ENCODE measurements at regions not wholly inside any gene's neighbourhood (a gene's known extent, or its start where the extent isn't known, plus 50 kb on each side); places are given as distances from the start of the nearest gene placed in this dataset.
A peak's percentile ranks its signal among the peaks of the same experiment; 100 is the strongest.

- DNase-seq: no peak
Observed at GRCh38 chr4:123821861-123822260, 425.3 kb downstream of the SPRY1 start.

- no peak for DNase-seq
Observed at GRCh38 chr4:123822353-123822752, 425.8 kb downstream of the SPRY1 start.

DNA sequence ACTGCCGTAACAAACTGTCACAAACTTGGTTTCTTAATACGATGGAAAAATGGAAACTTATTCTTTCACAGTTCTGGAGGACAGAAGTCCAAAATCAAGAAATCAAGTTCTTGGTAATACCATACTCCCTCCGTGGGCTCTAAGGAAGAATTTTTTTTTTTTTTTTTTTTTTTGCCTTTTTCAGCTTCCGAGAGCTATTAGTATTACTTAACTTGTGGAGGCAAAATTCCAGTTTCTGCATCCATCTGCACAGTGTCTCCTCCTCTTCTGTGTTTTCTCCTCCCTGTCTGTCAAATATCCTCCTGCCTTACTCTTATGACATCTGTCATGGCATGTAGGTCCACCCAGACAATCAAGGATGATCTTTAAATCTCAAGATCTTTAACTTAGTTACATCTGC is 426.6 kb downstream of the SPRY1 start:
- DNase-seq: no peak

DNA sequence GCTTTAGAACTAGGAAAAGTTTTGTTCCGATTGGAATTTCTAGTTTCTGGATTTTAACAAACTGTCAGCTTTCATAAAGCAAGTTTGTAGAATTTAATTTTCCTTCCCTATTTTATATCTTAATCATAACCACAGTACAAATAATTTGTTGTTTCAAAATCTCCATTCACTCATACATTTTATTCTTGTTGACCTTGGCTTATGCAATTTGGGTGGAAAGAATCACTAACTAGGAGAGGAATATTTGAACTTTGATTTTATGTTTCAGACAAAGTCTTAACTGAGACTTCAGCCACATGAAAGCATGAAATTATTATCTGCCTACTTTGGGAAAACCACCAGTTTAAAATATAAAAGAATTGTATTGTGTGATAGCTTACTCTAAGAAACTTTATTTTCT is 427.9 kb downstream of the SPRY1 start:
- no peak for DNase-seq

DNA sequence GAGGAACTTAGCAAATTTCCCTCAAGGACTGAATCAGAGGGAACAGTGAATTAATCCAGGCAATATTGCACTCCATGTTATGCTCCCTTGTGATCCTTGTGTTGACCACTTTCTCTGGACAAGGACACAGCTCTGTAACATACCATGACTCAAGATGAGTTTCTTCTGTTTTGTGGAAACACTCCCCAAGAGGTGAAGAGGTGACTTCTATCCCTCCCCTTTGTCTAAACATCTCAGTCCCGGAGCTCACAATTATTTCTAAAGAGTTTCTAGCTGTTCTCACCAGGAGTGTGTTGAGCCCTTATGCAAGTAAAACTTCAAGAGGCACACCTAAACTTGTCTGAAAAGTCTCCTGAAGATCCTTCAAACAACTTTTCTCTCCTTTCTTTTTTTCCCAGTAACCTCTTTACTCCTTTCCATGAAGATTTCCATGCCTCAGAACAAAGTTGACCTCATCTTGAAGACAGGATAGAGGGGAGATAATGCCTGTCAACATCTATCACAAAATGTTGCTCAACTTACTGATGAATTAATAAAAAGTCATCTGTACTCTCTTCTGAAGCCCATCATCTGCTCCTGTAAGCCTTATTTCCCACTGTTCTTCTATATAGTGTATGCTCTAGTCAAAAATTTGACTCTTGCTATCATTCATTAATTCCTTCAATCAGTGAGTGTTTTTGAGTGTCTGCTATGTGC is 429.1 kb downstream of the SPRY1 start:
- DNase-seq: no peak

DNA sequence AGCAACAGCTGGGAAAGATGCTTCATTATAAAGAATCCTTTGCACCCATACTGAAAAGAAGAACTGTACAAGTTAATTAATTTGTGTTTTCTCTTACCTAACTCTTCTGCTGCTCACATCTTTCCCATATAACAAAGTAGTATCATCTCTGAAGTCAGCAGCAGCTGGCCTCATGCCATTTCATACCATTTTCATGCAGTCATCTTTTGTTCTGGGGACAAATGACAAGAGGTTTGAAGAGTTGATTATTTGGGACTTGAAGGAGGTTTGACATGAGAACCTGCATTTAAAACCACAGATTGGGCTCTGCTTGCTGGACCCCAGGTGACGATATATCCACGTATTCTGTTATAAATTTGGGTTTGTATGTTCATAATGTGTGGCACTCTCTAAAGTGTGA is 430.3 kb downstream of the SPRY1 start:
- DNase-seq: no peak

GRCh38 chr4:123827511-123827910 is 430.9 kb downstream of the SPRY1 start:
- DNase-seq: no peak

- DNase-seq: no peak
Observed at GRCh38 chr4:123830930-123831329, 434.3 kb downstream of the SPRY1 start.

DNA sequence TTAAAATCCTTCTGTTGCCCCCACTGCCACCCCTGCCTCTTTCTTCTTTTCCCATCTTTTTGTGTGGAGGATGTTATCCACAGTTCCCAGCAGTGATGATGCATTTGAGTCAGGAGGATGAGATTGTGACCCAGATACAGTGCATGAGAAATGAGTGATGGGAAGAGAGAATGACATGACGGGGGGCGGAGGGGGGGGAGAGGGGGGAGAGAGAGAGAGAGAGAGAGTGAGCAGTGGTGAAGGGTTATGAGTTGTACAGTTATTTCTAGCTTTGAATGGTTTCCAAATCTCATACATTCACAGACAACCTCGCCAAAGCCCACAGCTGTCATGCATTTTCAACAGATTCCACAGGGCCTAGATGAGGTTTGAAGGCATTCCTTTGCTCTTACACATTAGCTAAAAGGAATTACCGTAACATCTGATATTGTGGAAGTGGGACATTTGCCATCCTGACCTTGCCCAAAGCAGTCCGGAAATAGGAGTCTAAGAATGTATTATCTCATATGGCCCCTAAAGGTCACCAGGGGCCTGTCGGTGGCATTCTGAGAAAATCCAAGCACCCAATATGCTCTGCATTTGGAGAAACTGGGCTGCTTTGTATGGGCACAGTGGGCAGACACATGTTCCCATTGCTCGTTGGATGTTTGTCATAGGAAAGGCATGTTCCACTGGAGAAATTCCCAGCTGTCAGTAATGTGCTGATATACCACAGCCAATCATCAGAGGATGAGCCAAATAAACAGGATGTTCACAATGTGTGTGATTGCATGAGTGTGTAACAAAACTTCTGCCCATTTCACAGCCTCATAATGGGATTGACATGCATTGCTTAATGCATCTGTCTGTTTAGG is 435.8 kb downstream of the SPRY1 start:
- DNase-seq: no peak

- no peak for DNase-seq
Observed at GRCh38 chr4:123833171-123833643, 436.6 kb downstream of the SPRY1 start.

DNA sequence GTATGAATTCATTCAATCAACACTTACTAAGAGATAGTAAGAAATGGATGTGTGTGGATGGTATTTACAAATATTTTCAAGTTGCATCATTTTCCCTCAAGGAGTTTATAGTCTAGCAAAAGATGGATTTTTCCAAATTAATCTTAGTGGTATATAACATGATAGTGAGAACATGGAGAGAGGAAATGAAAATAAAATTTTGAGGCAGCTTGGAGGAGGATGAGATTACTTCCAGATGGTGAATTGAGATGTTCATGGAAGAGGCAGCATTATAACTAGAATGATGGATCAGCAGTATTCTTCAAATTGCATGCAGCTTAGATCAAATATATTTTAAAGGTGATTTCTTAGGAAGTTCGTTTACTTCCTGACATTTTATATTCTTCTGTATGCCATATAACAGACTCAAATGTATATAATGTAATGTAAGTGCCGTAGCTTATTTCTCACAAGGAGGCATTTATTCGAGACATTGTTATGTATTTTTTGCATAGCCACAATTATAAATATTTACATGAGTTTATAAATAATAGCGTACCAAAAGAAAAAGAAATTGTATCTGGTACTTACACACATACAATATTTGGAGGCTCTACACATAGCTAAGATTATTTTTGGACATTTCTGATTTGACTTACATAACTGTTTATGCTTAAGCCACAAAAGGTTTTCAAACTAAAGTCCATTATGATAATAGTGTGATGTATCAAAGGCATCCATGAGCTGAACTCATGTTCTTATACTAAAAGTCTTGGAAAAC is 439.4 kb downstream of the SPRY1 start:
- no peak for DNase-seq

GRCh38 chr4:123836851-123837595 is 440.4 kb downstream of the SPRY1 start:
- DNase-seq: no peak

GRCh38 chr4:123838474-123838873 is 441.9 kb downstream of the SPRY1 start:
- no peak for DNase-seq

DNA sequence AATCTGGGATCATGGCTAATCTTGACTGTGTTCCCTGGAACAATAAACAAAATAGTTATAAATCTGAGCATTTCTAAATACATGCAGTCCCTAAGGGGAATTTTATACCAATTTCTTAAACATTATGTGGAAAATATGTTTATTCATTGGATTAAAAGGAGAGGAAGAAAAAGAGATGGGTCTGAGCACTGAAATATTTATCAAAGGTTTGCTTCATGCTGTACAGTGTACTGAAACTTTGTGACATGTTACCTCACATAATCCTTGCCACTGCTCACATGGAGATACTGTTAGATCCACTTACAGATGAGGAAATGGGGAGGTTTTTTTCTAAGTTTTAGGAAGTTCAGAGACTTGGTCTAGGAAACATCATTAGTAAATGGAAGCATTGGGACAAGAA is 443.6 kb downstream of the SPRY1 start:
- no peak for DNase-seq

GRCh38 chr4:123841447-123842121 is 445.0 kb downstream of the SPRY1 start:
- no peak for DNase-seq

GRCh38 chr4:123843137-123843536 is 446.5 kb downstream of the SPRY1 start:
- no peak for DNase-seq

DNA sequence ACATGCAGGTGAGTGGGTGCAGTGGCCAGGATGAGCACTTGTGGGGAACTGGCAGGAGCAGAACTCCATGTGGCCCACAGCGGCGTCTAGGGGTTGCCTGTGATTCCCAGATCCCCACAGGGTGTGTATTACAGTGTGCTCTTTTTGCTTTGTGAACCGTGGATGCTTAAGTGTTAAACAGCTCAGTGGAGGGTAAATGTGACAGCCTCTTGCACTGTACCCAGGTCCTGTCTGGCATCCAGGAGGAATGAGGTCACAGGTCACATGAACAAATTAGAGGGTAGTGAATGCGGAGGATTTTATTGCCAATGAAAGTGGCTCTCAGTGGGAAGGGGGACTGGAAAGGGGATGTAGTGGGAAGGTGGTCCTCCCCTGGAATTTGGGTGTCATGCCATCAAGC is 447.8 kb downstream of the SPRY1 start:
- DNase-seq: no peak

GRCh38 chr4:123846092-123846491 is 449.5 kb downstream of the SPRY1 start:
- no peak for DNase-seq

GRCh38 chr4:123846561-123846960 is 450.0 kb downstream of the SPRY1 start:
- DNase-seq: no peak

DNA sequence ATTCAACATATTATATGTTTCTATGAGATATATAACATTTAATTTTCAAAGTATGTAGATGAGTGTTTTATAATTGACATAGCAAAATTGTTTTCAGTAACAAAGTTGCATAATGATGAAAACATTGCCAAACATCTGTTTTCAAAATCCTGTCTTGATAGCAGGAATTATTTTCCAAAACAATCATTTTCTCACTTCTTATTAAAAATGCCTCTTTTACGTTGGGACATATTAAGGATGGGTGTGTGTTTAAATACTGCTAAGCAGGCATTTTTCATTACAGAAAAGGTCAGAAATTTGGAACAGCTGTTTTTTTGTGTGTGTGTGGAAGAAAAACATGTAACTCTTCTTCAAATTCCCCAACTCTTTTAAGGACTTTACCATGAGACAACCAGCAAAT is 452.0 kb downstream of the SPRY1 start:
- DNase-seq: no peak

GRCh38 chr4:123849495-123849894 is 452.9 kb downstream of the SPRY1 start:
- DNase-seq: peak; percentile 6

GRCh38 chr4:123851521-123851920 is 454.9 kb downstream of the SPRY1 start:
- DNase-seq: no peak

All from NCI-H510A treated with DMSO at 0.1 percent for 48 hours (cell line).